GM23338 (cell line): ENCODE measurements at regions not wholly inside any gene's neighbourhood (a gene's known extent, or its start where the extent isn't known, plus 50 kb on each side); places are given as distances from the start of the nearest gene placed in this dataset.

Source experiments
- CTCF ChIP-seq, 2 experiments: fragments of 200-600 bp in 1 of 2; sonication (generic) in 1 of 2; conservative IDR thresholded peaks; 2 replicates each; pipeline versions ENCODE4 v1.5.1 to v1.6.1; 2016 to 2017; ENCODE audit warnings: antibody characterized with exemption in 2 of 2, low read depth in 2 of 2, mild to moderate bottlenecking in 2 of 2, moderate library complexity in 1 of 2
- EZH2phosphoT487 ChIP-seq: fragments of 200-600 bp; sonication (generic); IDR thresholded peaks from one replicate; pipeline ENCODE4 v1.8.1; 2018; ENCODE audit warnings: antibody characterized with exemption; ENCODE audit not compliant: unreplicated experiment
- POLR2AphosphoS5 ChIP-seq: IDR thresholded peaks from 2 replicates; pipeline ENCODE4 v1.6.1; 2016; ENCODE audit warnings: antibody characterized with exemption, low read depth
- REST ChIP-seq: IDR thresholded peaks from one replicate; pipeline ENCODE4 v1.6.1; 2018; ENCODE audit warnings: antibody characterized with exemption; ENCODE audit not compliant: unreplicated experiment
- ZNF331 ChIP-seq: fragments of 250-450 bp; sonication (Bioruptor Pico); IDR thresholded peaks from 2 replicates; pipeline ENCODE4 v1.5.0; 2020; ENCODE audit warnings: low read depth, mild to moderate bottlenecking, moderate library complexity

- TF ChIP-seq CTCF (conservative IDR thresholded peaks at IDR 0.05; ENCODE audit: low read depth in 2 of 2): no peak
- TF ChIP-seq POLR2AphosphoS5: no peak
- no peak for TF ChIP-seq REST
- no peak for TF ChIP-seq EZH2phosphoT487
- TF ChIP-seq ZNF331 (CRISPR knock-in tag): no peak
Observed at GRCh38 chr2:168327328-168327727, 79.9 kb upstream of the STK39 start.
